ENCODE measurements at regions not wholly inside any gene's neighbourhood (a gene's known extent, or its start where the extent isn't known, plus 50 kb on each side); places are given as distances from the start of the nearest gene placed in this dataset.

- no peaks in the 10 kb centered on the region for H3K4me1 ChIP-seq (ENCODE audit: control insufficient read depth in 1 of 2, insufficient read depth in 2 of 2, low read length in 2 of 2)
- H3K4me3 ChIP-seq (ENCODE audit: low read depth in 1 of 2, low read length in 2 of 2) = no peak overlapping the region
- no peak overlapping the region for H3K27ac ChIP-seq (ENCODE audit: low read length)
- H3K27me3 ChIP-seq (ENCODE audit: low read depth, low read length) = no peaks in the 10 kb centered on the region
- no peaks in the 10 kb centered on the region for H3K36me3 ChIP-seq (ENCODE audit: control insufficient read depth in 1 of 2, insufficient read depth in 2 of 2, low read length in 2 of 2)
- H3K9me3 ChIP-seq (ENCODE audit: control insufficient read depth in 1 of 2, low read length in 2 of 2) = no peaks in the 10 kb centered on the region
Measured at GRCh38 chr2:238796223-238796885, 51.5 kb upstream of the TWIST2 start.

DNA sequence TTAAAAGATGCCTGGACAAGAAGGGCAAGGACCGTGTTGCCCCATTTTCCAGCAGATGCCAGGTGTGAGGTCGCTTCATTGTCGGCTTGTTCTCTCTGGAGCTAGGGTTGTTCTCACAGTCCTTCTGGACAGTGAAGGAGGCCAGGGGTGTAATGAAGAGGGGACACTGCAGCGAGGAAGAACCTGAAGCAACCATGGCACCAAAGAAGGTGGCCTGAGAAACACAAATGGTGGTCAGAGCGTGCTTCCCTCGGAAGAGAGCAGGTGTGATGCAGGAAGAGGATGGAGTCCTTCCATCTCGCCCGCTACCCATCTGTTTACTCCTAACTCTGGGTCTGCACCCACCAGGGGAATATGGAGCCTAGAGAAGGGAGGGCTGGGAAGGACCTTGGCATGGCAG lies 50.3 kb upstream of the TWIST2 start:
- Histone ChIP-seq H3K36me3 (ENCODE audit: control insufficient read depth in 1 of 2, insufficient read depth in 2 of 2, low read length in 2 of 2) (no peaks in the 10 kb centered on the region), H3K9me3 (ENCODE audit: control insufficient read depth in 1 of 2, low read length in 2 of 2) (no peaks in the 10 kb centered on the region), H3K27ac (ENCODE audit: low read length) (no peak overlapping the region), H3K4me1 (ENCODE audit: control insufficient read depth in 1 of 2, insufficient read depth in 2 of 2, low read length in 2 of 2) (no peaks in the 10 kb centered on the region), H3K27me3 (ENCODE audit: low read depth, low read length) (no peaks in the 10 kb centered on the region), H3K4me3 (ENCODE audit: low read depth in 1 of 2, low read length in 2 of 2) (no peak overlapping the region)
